Superior temporal gyrus (tissue), 1 donor: ENCODE measurements at regions not wholly inside any gene's neighbourhood (a gene's known extent, or its start where the extent isn't known, plus 50 kb on each side); places are given as distances from the start of the nearest gene placed in this dataset.
"Not testable (repeated sequence)": the region's sequence is repeated elsewhere in the genome, so short reads cannot be mapped to it uniquely, and the experiment has no call there.

Source experiments
- DNase-seq: peaks from one replicate; pipeline ENCODE4 v3.0.0-alpha.2; 2016; ENCODE audit errors: extremely low spot score

GRCh38 chr6:2611092-2611491, 139.6 kb downstream of the MYLK4 start:
- DNase-seq, result no peak

DNA sequence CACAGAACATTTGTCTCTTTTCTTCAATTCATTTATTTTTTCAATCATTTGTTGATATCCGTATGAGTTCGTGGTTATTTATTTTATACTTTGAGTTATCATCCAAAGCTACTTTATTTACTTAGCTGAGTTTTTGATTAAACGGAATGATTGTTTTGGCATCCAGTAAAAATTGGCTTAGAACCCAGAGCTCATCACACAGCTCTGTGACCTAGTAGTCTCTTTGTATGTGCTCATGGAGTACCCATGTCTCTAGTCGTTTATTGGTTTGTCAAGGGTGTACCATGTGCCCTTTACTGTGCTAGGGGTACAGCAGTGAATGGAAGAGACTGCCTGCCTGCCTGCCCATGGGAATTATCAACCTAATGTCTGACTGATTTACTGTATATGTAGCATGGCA, 142.2 kb downstream of the MYLK4 start:
- no peak for DNase-seq

GRCh38 chr6:2600363-2600762, 150.4 kb downstream of the MYLK4 start:
- no peak for DNase-seq

DNA sequence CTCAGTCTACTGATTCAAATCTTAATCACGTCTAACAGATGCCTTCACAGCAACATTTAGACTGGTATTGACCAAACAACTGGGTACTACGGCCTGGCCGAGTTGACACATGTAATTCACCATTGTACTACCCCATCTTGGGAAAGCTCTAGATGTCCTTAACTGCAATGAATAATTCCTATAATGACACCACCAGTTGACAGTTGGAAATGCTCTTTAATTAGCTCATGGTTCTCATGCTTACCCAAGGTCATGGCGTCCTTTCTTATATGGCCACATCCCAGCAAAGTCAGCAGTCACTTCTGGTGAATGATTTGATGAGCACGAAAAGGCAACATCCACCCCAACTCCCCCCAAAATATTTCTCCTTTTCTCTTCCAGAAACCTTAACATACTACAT, 150.9 kb downstream of the MYLK4 start:
- DNase-seq, result no peak

- no peak for DNase-seq
Observed at GRCh38 chr6:2598867-2599266, 151.9 kb downstream of the MYLK4 start.

DNA sequence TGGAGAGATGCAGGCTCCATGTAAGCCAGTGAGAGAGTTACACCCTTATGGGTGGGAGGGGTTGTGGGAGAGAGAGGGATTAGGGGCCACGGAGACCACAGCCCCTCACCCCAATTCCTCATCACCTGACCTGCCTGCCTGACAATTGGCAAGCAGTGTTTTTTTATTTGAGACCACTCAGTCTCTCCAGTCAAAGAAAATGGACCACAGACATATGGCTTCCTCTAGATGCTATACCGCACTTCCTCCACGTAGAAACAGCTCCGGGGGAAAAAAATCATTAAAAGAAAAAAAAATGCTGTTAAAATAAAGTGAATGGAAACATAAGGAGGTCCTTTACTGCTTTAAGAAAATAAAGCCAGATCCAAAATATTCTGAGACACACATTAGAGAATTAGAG, 152.7 kb downstream of the MYLK4 start:
- no peak for DNase-seq

- not testable (repeated sequence) for DNase-seq
Observed at GRCh38 chr6:2597457-2597856, 153.3 kb downstream of the MYLK4 start.

- no peak for DNase-seq
Observed at GRCh38 chr6:2596222-2596621, 154.5 kb downstream of the MYLK4 start.

DNA sequence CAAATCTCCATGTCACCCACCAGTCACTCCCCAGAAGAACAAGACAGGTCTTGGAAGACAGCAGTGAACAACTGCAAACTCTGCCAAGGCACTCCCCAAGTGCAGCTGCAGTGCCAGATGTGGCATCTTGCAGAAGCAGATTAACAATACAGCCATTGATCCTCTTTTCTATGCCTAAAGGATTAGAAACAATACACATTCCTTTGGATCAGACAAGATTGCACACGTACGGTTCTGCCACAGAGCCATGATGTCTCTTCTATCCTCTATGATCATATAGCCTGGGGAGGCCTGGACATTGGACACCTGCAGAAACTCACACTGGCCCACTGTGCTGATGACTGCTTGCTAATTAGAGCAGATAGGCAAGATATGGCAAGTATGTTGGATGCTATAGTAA, 155.9 kb downstream of the MYLK4 start:
- no peak for DNase-seq

DNA sequence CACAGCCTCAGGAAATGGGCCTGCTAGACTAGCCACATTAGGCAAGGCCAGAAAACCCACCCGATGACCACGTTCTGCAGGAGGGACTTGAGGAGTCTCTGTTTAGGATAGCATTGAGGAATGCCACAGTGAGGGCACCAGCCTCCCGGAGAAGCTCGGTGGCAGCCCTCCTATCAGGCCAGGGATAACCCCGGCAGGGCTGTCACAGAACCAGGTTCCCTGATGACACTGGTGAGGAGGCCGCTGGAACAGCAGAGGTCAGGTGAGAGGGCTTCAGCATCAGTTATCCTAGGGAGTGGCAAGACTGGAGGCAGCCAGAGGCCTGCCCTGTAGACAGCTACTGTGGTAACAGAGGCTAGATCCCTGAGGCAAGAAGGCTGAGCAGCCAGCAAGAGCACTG, 157.6 kb downstream of the MYLK4 start:
- no peak for DNase-seq

DNA sequence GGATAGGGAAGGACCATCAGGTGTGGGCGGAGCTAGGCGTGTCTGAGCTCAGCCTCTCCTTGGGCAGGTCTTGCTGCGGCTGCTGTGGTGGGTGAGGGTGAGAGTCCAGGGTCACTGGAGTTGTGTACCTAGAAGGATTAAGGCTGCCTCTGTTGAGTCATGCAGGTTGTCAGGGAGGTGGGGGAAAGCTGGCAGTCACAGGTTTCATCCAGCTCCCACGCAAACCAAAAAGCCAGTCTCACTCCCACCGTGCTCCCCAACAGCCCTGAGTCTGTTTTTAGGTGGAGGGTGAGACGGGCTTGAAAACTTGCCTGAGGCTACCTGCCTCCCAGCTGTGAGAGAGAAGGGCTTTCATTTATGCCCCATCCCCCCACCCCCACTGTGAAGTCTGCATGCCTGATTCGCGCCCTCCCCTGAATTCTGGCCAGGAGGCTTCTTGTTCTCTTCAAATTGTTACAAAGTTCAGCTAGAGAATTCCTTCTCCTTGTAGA, 161.5 kb downstream of the MYLK4 start:
- DNase-seq, result no peak

GRCh38 chr6:2583459-2583858, 167.3 kb downstream of the MYLK4 start:
- DNase-seq, result no peak

DNA sequence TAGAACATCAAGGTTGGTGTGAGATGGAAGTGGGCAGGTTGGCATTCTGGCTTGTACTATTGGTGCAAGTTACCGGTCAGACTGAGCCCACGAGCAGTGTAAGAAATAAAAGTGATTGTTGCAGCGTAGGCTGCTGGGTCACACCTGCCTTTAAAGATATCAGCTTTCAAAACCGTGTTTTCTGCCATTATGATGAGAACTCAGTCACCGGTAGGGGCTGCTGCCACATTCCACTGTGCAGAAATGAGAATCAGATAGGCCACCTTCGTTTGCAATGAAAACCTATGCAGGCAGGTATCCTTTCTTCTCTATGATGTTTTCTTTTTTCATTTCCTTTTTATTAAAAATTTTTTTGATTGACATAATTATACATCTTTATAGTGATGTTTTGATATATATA, 168.5 kb downstream of the MYLK4 start:
- DNase-seq, result no peak

- DNase-seq, result no peak
Observed at GRCh38 chr6:2581611-2582010, 169.1 kb downstream of the MYLK4 start.

DNA sequence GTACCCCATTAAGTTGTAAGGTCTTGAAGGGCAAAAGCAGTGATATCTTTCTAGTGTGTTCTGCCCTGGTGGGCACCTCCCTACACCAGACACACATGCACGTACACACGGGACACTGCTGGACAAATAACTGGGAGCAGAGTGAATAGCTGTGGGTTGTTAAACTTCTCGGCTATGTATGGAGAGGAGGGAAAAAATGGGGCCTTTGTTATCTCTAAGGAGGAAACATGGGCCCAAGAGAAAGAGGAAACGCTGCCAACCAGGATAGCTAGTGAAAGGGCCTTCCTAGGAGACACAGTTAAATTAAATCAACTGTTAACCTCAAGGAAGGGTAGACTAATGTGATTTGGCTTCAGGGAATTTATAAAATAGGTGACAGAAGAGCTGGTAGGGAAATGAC, 169.7 kb downstream of the MYLK4 start:
- no peak for DNase-seq

DNA sequence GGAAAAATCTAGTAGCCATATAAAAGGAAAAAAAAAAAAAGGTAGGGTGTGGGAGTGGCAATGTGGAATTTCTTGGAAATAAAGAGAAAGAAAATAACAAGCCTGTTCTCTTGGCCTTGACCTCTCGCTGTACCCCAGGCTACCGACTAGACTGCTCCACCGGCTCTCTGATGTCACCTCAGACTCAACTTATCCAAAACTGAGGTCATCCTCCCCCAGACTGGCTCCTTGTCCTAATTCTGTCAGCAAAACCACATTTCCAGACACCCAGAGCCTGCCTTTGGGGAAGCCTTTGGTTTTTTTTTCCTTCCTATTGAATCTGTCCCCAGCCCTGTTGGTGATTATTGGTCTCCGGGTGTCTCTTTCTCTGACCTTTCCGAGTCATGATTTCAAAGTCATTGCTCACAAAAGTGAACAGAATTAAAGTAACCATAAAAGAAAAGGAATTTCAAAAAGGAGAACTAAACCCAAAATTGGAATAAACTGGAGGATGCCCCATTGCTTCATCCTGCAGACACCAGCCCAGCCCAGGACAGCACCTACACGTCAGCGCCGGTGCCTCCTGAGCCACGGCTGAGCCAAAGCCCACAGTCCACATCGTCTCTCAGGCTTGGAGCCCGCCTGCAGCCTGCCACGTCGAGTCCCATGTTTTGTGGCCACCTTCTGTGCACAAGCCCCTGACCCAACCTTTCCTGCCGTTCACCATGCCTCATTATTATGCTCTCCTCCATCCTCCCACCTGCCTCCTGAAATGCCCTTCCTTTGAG, 170.7 kb downstream of the MYLK4 start:
- no peak for DNase-seq

DNA sequence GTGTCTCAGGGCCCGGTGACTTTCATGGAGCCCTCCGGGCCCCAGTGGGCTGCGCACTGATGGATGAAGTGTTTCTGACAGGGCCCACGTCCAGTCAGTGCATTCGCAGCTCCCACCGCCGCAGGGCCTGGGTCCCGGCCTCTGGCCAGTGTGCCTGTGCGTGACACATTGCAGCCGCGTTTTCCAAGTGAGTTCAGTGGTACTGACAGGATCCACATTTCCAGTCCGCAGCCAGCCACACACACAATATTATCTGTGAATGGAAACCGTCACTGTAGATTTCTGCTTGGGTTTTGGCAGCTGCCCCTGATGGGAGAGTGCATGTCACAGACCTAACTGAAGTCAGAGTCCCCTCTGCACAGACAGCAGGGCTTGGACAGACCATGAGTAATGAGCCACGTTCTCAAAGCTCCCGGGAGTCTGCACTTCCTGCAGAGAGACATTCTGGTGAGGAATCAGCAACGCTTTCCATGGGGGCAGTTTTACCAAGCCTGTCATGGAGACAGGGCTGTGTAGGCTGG, 171.4 kb downstream of the MYLK4 start:
- no peak for DNase-seq

GRCh38 chr6:2578767-2579166, 172.0 kb downstream of the MYLK4 start:
- DNase-seq, result no peak

DNA sequence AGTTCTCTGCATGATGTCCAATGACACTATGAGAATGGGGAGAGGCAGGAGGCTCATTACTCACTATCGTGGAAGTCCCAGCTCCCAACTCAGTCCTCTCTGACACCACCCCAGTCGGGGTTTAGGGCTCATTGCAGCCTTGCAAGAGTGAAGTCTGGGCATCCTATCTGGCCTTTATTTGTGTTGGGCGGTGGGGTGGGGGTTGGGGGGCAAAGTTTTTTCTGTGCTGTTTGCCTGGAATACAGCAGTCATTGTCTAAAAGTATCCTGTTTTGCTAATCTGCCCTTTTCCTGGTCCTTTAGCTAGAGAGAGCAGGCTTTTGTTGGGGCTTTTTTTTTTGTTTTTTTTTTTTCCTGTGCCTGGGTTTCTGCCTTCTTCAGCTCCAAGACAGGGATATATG, 174.2 kb downstream of the MYLK4 start:
- DNase-seq, result no peak

DNA sequence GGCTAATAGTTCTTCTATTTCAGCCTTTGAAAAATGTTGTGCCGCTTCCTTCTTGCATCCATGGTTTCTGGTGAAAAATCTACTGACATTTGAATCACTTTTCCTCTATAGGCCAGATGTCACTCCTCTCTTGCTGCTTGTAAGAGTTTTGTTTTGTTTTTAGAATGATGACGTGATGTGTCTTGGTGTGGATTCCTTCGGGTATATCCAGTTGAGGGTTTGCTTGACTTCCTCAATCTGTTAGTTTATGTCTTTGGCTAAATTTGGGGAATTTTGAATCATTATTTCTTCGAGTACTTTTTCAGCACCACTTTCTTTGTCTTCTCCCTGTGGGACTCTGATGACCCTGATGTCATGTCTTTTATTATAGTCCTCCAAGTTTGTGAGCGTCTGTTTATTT, 175.5 kb downstream of the MYLK4 start:
- no peak for DNase-seq

- DNase-seq, result not testable (repeated sequence)
Observed at GRCh38 chr6:2569420-2569819, 181.3 kb downstream of the MYLK4 start.

DNA sequence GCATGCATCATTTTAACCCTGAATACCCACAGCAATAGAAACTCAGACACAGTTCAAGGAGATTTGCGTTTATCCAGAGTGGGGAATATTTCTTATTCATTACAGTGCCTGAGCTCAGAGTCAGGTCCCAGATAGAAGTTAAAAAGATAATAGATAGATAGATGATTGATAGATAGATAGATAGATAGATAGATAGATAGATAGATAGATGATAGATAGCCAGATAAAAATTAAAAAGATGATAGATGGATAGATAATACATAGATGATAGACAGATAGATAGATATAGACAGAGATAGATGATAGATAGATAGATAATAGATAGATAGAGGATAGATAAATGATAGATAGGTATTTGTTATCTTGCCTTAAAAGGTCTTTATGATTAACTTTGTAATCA, 184.7 kb downstream of the MYLK4 start:
- DNase-seq, result no peak

DNA sequence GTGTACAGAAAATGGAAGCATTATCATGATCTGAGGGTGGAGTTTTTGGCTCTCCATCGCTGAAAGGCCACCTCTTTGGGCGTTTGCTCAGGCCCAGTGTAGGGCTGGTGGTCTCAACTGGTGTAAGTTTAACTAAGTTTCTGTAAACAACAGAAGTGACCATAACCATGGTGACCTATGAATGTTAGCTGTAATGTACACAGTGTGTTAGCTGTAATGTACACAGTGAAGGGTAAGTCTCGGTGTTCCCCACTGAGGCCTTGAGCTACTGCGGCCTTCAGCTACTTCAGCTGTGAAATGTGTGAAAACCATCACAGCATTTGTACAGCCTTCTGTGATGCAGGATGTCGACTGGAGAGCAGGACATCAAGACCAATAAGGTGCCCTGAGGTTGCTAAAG, 185.2 kb downstream of the MYLK4 start:
- no peak for DNase-seq

GRCh38 chr6:2563635-2564034, 187.1 kb downstream of the MYLK4 start:
- DNase-seq, result no peak
